HG03342 (cell line): ENCODE measurements at regions not wholly inside any gene's neighbourhood (a gene's known extent, or its start where the extent isn't known, plus 50 kb on each side); places are given as distances from the start of the nearest gene placed in this dataset.
"Not testable (repeated sequence)": the region's sequence is repeated elsewhere in the genome, so short reads cannot be mapped to it uniquely, and the experiment has no call there.

Experiments used
- ATAC-seq: cut with Tn5 transposase; IDR thresholded peaks from one replicate; pipeline ENCODE4 v1.9.1; 2021; ENCODE audit warnings: mild to moderate bottlenecking, moderate library complexity; ENCODE audit not compliant: unreplicated experiment

GRCh38 chr13:40373608-40374007, 292.8 kb downstream of the FOXO1 start:
- not testable (repeated sequence) for ATAC-seq

- no peak for ATAC-seq
Observed at GRCh38 chr13:40375489-40376171, 290.8 kb downstream of the FOXO1 start.

- ATAC-seq, result no peak
Observed at GRCh38 chr13:40376296-40376849, 290.1 kb downstream of the FOXO1 start.

- no peak for ATAC-seq
Observed at GRCh38 chr13:40376867-40377535, 289.4 kb downstream of the FOXO1 start.

- no peak for ATAC-seq
Observed at GRCh38 chr13:40377783-40378182, 288.7 kb downstream of the FOXO1 start.

GRCh38 chr13:40379196-40379595, 287.2 kb downstream of the FOXO1 start:
- ATAC-seq, result no peak

- no peak for ATAC-seq
Observed at GRCh38 chr13:40379794-40380578, 286.5 kb downstream of the FOXO1 start.

GRCh38 chr13:40381935-40382764, 284.3 kb downstream of the FOXO1 start:
- no peak for ATAC-seq

- ATAC-seq, result no peak
Observed at GRCh38 chr13:40383132-40383531, 283.3 kb downstream of the FOXO1 start.

GRCh38 chr13:40383885-40384284, 282.6 kb downstream of the FOXO1 start:
- no peak for ATAC-seq

- ATAC-seq, result no peak
Observed at GRCh38 chr13:40384976-40385857, 281.2 kb downstream of the FOXO1 start.

- ATAC-seq, result no peak
Observed at GRCh38 chr13:40385858-40386180, 280.6 kb downstream of the FOXO1 start.

- ATAC-seq, result no peak
Observed at GRCh38 chr13:40386586-40386985, 279.9 kb downstream of the FOXO1 start.

GRCh38 chr13:40387775-40388174, 278.7 kb downstream of the FOXO1 start:
- ATAC-seq, result no peak

- peak; percentile 97 for ATAC-seq
Observed at GRCh38 chr13:40388617-40389016, 277.8 kb downstream of the FOXO1 start.

- peak; percentile 67 for ATAC-seq
Observed at GRCh38 chr13:40389081-40389641, 277.3 kb downstream of the FOXO1 start.

GRCh38 chr13:40390401-40390916, 276.0 kb downstream of the FOXO1 start:
- no peak for ATAC-seq

GRCh38 chr13:40391788-40392187, 274.7 kb downstream of the FOXO1 start:
- no peak for ATAC-seq

- ATAC-seq, result no peak
Observed at GRCh38 chr13:40394304-40394985, 272.0 kb downstream of the FOXO1 start.
